NCI-H146 (cell line): ENCODE measurements at regions not wholly inside any gene's neighbourhood (a gene's known extent, or its start where the extent isn't known, plus 50 kb on each side); places are given as distances from the start of the nearest gene placed in this dataset.

Experiments used
- DNase-seq: peaks from one replicate; lab custom pipeline; 2025; lab: John Stamatoyannopoulos, UW

DNA sequence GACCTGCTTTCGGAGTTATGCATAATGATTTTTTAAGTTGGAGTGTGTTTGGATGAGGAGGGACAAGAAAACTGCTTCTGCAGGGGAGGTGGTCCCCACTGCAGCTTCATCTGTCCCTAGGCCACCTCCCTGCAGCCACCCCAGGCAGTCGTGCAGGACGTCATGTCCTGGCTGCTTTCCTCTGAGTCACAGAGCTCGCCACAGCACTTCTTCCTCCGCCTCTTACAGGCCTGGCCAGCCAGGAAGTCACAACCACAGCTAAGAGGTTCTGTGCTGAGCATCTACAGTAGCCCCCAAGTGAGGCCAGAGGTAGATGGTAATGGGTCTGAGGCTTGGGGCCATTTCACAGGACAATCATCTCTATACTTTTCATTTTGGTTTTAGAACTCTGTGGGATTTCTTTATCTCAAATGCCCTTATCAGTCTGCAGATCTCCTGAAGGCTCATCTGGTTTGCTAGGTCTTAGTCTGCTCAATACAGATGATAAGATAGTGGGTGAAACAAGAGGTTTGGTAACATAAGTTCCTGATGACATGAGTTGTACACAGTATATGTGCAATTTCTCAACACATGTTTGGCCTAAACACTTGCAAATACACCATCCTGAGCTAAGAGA is 106.4 kb downstream of the ARF6 start:
- DNase-seq = no peak

DNA sequence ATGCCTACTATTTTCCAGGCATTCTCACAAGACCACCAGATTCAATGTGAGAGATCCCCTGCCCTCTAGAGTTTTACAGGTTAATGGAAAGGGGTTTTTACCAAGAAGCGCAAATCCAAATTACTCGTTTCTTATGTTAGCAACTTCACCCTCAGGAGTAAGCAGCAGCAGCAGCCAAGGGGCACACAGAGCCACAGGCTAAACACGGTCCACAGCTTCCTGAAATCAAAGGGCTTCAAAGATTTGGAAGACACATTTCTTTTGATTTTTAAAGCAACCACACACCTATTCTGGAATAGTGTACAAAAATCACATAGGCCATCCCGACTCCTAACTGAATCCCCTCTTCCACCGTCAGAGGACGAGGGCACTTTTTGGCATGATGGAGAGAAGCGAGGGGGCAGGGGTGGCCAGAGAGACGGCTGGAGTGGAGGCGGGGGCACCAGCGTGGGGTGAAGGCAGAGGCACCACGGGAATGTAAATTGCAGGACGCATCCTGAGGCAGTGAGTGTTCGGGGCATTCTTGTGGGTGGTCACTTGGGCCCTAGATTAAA is 107.0 kb downstream of the ARF6 start:
- no peak for DNase-seq

DNA sequence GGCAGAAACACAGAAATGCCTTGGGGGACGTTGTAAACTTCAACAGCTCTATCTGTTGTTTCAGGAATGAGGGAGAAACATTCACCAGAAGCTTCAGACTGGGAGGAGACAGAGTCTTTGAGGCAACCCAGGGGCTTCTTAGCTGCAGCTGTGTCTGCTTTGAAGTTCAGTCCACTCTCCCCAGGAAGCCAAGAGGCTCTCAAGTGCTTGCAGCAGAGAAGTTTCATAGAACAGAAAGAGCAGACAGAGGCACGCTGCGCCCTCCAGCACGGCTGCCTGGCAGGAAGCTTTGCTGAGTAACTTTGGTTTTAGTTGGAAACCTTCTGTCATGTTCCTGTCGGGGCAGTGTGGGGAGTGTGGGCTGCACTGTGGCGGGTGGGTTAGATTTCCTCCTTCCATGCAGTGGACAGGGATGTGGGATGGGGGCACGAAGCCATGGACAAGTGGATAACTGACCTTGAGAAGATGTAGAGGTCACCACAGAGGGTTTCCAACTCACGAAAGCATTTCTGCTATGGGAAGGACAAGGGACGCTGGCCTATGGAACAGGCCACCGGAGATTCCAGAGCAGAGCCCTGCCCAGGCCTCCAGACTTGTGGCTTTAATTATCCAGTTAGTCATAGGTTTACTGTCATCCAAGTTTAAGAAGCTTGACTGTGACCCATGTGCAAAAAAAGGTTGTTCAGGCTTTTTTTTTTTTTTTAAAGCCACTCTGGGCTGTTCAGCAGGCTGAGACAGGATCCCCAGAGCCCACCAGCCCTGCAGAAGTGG is 107.7 kb downstream of the ARF6 start:
- no peak for DNase-seq

DNA sequence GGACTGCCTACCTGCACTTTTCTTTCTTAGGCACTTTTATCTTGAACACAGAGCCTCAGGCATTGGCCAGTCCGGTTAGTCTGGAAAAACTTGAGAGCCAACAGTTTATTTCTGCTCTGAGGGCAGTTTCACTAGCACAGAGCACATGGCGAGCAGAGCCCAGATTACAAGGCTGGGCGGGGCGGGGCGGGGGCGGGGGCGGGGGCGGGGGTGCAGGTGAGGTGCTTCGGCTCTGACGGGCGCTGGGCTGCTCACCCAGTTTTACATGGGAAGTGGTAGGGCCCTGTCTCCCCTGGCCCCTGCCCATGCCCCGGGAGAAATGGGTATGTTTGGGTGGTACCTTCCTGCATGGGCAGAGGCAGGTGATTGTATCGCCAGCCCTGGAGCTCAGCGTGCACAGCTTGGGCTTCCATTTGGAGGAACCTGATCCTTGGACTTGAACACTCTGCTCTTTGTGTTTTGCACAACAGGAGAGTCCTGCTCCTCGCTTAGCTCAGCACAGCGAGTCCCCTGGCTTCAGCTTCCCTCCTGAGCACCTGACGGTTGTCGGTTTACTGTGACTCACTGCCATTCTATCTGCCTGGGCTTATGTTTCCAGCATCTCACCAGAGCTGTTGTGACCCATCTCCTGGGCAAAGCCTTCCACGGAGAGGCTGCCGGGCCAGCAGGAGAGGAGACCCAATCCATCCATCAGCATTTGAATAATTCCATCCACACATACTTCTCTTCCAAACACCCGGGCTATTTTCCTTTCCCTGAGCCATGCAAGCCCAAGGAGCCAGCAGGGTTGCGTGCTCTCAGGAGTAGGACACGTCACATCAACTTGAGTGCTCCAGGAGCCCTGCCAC is 108.5 kb downstream of the ARF6 start:
- DNase-seq = peak; percentile 65

DNA sequence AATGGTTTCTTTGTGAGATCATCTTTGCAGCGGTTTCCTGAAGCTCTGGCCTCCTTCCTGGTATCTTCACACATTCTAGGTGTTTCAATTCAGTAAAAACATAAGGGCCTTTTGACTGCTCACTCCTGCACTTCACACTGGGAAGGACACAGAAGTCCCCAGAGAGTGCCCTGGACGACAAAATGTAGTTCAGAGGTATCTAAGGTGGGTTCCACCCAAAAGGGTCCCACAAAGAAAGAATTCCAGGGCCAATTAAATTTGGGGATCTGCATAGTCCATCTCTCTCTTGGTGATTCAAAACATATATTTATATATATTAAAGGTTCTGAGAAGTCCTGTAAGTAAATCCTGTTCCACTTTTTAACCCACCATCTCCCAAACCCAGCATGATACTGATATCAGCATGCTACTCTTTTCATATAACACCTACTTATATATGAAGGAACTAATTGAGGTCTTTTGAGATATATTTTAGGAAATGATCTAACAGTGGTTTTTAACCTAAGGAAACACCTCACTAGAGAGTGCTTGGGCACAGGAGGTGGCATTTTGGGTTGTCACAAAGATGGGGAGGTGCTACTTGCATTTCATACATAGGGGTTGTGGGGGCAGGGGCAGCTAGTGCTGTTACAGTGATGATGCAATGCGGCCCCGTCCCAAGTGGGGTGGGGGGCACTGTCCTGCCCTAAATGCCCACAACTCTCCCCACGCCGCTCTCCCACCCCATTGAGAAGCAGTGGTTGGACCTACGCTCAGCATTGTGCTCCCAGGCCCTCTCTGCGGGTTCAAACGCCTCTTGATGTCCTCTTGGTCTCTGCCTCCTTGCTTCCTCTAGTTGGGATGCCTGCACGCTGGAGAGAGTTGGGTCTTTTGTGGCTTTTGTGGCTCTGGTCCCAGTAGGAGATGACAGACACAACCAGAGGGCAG is 109.4 kb downstream of the ARF6 start:
- no peak for DNase-seq

DNA sequence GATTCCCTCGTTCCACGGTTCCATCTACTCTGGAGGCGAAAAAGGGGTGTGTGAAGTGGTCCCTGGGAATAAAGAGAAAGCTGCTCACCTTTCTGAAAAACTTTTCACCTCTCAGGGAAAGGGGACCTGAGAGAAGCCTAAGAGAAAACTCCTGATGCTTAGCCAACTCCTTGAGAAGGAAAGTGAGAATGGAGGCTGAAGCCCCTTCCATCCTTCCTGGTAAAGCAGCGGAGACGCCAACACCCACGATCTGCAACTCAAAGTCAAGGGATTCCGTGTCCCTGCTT is 110.0 kb downstream of the ARF6 start:
- DNase-seq = no peak

DNA sequence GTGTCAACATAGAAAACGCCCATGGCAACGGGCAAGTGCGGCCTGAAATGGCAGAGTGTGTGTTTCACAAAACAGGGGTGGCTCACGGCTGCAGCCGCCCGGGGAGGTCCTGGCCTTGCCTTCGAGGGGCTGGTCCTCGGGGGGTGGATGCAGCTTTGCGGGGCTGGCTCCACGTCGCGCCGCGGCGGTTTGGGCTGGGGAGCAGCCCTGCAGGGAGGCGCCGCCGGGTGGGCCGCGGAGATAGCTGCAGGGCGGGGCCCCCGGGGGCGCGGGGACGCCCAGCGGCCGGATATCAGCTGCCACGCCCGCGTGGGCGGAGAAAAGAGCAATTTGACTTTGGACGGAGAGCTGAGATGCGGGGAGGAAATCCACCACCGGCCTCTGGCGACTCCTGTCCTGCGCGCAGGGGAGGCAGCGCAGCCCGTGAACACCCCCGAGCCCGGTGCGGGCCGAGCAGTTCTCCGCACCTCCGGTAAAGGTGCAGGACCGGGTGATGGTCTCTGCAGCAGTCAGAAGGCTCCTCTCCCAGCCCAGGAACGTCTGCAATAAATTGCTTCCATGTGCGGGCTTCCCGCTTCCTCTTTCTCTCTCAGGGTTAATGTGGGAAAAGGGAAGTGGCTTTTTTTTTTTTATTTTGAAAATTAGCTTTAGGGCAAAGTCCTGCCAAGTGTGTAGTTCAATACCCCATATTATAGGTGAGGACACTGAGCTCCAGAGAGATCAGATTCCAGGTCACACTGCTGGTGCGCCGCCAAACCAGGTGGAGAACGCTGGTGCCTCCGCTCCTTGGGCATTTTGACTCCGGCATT is 110.5 kb downstream of the ARF6 start:
- peak; percentile 73 for DNase-seq

DNA sequence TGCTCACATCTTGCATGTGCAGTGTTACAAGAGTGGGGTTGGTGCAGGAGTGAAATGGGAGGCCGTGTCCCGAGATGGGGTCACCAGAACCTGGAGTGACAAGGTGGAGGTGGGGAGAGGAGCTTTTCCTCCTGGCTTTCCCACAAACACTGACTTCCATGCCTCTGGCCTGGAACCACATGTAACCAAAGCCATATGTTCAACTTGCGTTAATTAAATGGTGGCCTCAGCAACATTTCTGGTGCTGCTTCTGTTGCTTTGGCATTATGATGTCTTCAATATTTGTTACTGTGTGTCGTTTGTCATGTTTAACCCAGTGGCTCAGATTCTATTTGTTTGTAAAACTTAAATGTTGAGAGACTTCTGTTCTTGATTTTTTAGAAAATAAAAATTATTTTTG is 110.2 kb downstream of the VCPKMT start:
- DNase-seq = no peak

DNA sequence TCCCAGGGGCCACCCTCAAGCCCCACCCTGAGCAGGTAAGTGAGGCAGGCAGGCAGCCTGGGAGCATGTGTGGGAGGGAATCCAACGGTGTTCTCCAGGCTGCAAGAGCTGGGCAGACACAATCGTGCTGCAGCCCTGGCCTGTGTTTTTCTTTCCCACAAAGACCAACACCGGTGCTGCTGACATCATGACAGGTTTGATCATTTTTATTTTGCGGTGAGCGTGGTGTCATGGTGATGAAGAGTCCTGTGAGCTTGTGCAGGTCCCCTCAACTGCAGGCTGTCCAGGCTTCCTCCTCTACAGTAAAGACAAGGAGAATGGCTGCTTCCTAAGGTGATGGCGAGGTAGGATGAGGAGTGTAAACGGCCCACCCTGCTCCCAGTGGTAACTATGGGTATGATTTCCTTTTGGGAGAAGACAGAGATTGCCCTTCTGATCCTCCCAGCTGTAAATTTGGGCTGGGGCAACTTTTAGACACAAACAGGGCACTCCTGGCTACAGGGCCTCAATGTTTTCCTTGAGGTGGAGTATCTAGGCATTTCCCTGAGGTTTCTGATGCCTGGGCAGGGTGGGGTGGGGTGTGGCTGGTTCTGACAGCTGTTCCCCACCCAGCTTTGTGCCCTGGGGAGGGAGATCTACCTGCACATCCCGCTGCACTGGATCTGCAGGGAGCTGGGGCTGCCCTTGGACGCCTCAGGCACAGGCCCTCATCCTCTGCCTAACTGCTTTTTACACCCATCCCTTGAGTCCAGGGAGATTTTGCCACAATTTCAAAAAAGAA is 109.1 kb downstream of the VCPKMT start:
- DNase-seq = no peak

DNA sequence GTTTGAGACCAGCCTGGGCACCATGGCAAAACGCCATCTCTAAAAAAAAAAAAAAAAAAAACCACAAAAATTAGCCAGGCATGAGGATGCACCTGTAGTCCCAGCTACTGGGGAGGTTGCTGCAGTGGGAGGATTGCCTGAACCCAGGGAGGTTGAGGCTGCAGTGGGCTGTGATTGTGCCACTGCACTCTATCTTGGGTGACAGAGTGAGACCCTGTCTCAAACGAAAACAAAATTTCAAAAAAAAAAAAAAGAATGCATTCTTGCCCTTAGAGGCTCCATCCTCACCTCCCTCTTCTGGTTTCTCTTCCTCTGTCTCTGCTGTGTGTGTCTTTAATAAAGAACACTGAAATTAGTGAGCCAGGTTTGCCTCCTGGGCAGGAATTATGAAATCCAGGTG is 107.8 kb downstream of the VCPKMT start:
- no peak for DNase-seq

DNA sequence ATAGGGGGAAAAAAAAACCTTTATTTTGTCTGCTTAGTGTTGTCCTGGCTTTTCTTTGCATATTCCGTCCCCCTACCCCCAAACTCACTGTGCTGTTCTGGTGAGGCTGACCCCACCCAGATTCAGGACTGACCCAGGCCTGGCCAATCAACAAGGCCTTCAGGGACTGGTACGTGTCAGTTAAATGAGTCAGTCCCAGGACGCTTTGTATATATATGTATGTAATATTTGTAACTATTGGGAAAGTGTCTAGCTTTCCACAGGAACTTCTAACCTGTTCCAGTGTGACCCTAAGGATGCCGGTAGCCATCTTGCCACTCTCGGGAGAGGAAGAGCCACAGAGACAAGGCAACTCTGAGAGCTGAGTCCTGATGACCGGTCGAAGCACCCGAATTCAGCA is 107.4 kb downstream of the VCPKMT start:
- no peak for DNase-seq

DNA sequence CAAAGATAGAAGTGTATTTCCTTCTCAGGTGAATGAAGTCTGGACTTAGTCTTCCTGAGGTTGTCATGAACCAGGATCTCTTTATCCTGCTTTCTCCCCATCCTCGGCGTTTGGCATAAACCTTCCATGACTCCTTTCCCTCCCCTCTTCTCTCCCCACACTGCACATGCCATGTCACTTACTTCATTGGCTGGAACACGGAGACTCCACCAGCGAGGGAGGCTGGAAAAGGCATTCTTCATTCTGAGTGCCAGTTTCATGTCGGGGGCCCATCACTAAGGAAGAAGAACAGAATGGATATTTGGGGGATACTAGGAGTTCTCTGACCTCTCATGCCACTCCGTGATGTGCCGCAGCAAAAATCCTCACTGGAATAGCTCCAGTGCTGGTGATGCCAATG is 105.6 kb downstream of the VCPKMT start:
- DNase-seq = no peak

DNA sequence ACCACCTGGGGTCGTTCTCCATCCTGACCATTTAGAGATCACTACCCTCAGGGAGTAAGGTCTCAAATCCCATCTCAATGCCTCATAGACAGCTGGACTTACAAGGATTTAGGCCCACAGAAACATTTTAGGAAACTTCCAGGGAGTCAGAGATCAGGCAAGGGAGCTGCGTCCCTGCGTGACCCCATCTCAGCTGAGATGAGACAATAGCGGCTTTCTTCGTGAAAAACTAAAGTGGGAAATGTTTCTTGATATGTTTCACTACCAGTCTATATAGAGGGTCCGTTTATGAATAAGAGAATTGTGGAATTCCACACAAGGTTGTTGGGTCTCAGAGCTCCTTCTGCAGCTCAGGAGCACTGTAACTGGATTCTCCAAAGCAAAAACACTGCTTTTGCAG is 105.1 kb downstream of the VCPKMT start:
- no peak for DNase-seq

DNA sequence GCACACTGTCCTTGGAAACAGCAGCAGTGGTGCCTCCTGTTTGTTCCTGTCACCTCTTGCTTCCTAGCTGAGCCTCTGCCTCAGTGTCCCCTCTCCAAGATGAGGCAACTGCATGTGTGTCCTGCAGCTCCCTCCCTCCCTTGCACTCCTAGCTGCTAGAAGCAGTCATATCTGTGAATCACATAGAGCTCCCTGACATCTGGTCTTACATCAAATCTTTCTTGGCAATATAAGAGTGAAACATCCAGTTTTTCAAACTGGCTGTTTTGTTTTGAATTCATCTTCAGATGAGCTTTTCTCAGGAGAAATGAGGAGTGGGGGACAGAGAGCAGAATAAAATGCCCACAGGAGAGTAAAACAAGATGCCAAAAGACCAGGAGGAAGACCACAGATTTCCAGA is 103.7 kb downstream of the VCPKMT start:
- no peak for DNase-seq

DNA sequence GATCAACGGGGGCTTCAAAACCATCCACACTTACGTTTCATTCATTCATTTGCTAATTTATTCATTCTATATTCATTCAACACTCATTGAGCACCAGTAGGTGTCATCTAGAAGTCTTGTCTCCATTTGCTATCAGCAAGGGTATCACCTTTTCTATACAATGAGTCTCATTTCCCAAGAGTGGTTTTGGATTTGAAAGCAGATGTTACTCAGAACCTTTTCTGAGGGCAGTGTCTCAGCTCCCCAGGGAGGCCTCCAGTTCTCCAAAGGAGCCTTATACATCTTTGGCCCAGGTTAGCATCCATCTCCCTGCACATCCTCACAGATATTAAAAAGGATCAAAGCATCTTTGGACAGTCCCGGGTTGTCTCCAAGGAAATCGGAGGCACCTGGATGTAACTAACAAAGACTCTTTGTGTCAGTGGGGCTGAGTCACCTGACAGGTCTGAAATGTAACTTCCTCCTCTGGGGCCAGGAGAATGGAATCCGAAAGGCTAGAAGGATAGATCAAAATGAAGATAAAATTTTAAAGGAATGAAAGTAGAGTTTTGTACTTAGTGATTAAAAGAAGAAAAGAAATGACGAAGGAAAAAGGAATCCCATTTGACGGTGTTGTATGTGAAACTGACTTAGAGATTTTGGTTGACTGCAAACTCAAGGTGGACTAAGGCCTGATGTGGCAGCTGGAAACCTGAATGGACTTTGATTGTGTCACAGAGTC is 103.0 kb downstream of the VCPKMT start:
- no peak for DNase-seq

DNA sequence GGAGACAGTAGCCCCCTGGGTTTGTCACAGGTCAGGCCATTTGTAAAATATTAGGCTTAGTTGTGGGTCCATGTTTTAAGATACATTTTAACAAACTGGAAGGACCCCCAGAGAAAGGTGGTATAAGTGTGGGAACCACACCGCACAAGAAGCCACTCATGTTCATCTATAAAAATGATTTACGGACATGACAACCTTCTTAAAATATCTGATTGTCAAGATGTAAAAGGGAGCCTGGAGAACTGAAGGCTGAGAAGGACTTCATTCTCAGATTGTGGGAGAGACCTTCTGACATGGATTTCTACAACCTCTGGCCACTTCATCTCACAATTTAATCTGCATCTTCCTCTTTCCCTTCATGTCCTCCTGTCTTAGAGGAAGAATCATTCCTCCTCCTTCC is 102.4 kb downstream of the VCPKMT start:
- no peak for DNase-seq

DNA sequence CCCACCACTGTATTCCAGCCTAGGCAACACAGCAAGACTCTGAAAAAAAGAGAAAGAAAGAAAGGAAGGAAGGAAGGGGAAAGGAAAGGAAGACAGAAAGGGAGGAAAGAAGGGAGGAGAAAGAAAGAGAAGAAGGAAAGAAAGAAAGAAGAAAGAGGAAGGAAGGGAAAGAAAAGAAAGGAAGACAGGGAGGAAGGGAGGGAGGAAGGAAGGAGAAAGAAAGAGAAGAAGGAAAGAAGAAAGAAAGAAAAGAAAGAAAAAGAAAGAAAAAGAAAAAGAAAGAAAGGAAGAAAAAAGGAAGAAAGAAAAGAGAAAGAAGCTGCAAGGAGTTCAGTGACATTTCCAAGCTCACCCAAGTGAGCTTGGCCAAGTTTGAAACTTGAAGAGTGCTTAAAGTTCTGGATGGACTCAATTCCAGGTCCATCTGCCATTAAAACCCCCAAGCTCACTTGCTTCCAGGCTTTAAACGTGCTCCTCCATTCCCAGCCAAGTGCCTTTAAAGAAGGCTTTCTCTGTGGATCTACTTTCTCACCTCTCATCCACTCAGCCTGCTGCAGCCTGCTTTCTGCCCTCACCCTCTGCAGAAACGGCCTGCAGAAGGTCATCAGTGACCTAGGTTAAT is 101.5 kb downstream of the VCPKMT start:
- DNase-seq = no peak

DNA sequence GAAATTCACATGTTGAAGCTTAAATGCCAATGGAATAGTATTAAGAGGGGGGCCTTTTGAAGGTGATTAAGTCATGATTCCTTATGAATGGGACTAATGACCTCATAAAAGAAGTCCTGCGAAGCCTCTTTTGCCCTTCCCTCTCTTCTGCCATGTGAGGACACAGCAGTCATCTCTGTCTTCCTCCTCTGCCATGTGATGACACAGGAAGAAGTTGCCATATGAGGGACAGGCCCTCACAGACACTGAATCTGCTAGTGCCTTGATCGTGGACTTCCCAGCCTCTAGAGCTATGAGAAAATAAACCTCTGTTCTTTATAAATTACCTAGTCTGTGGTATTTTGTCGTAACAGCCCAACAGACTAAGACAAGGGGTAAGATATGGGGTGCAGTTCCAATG is 100.7 kb downstream of the VCPKMT start:
- DNase-seq = no peak
